ENCODE measurements at regions not wholly inside any gene's neighbourhood (a gene's known extent, or its start where the extent isn't known, plus 50 kb on each side); places are given as distances from the start of the nearest gene placed in this dataset.

GRCh38 chr6:99093456-99094190, 145.9 kb upstream of the FBXL4 start:
- intact Hi-C loops (cut with DNase I), result no loop called here
- peak in 39 of 42 donors; percentile 3 to 85 (median 41) for DNase-seq

DNA sequence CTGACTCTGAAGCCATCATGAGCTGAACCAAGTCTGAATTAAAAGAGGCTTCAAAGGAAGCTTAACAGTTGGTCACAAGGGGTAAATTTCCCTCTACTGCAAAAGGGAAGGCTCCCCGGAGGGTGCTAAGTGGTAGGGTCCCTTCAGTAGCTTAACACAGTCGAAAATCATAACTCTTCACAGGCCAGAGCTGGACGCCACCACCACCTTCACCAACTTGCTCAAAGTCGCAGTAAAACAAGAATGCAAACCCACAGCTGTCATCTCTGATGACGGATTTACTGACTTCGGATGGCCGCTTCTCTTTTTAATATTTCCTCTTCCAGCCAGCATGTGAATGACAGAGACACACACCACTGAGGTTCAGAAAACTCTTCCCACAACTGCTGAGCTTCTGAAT, 144.7 kb upstream of the FBXL4 start:
- intact Hi-C loops (cut with DNase I), result no loop called here
- no peak for DNase-seq

DNA sequence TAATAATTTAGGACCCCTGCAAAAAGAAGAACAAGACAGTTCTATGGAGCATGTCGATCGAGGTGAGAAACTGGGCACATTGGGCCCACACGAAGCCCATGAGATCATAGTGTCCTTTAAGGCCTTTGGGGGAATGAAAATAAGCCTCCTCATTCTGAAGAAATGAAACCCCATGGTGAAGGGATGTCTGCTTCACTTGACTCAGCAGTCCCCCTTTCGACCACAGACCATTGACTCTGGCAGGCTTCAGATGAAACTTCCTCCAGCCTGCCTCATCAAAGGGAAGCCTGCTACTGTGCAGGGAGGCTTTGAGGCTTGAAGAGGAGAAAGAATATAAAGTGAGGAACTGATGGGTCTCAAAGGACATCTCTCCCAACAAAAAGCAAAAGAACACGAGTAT, 144.2 kb upstream of the FBXL4 start:
- intact Hi-C loops (cut with DNase I), result no loop called here
- no peak for DNase-seq

DNA sequence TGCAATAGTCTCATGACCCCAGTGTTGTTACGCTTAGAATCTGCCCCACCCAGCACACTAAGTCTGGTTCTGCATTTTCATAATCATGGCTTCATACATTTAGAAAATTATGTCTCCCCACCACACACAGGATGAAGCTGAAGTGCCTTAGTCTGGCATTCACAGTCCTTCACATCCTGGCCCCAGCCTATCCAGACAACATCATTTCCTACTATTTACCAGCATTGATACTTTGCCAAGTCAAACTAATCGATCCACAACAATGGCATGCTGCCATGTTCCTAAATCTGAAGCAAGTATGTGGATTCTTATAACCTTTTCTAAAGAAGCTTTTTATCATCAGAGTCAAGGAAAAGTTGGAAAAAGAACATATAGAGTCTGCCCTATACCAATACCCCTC, 132.4 kb upstream of the FBXL4 start:
- DNase-seq, result no peak
- intact Hi-C loops (cut with DNase I), result no loop called here

- intact Hi-C loops (cut with DNase I), result no loop called here
- DNase-seq, result no peak
Measured at GRCh38 chr6:99079058-99079457, 131.3 kb upstream of the FBXL4 start.

DNA sequence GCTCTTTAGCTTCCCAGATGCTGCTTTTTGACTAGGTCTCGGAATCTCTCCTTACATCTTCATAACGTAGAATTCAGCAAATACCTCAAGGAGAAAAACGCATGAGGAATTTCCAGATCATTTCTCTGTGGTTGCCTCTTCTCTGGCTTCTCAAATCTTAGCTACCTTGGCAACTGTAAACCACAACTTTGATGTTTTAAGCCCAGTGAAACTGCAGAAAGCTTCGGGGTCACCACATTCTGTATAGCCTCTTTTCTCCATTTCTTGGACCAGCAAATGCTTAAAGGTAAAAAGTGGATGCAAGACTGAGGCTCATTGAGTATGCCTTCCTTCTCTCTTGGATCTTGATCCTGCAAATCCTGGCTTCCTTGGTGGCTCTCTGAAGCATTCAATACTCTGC, 125.5 kb upstream of the FBXL4 start:
- no peak for DNase-seq
- intact Hi-C loops (cut with DNase I), result no loop called here

GRCh38 chr6:99066044-99066443, 118.3 kb upstream of the FBXL4 start:
- no peak for DNase-seq
- intact Hi-C loops (cut with DNase I), result no loop called here

DNA sequence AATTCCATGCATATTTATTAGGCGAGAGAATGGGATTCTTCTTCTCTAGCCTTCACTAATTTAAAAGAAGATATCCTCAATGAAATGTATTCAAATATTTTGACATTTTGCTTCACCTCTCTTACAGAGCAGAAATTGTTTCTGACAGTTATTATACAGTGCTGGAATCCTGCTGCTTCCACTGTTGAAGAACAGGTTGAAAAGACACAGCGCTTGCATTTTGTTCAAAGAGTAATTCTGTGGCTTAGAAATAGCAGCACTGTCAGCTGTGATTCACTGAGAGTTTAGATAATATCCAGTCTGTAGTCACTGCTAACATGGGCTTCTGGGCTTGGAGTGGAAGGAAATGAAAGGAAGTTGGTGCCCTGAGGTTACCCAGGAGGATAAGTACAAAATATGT, 117.1 kb upstream of the FBXL4 start:
- DNase-seq, result peak in 4 of 42 donors; percentile 5 to 49 (median 16)
- intact Hi-C loops (cut with DNase I), result no loop called here

GRCh38 chr6:99036672-99037071, 88.9 kb upstream of the FBXL4 start:
- no peak for DNase-seq
- intact Hi-C loops (cut with DNase I), result no loop called here

DNA sequence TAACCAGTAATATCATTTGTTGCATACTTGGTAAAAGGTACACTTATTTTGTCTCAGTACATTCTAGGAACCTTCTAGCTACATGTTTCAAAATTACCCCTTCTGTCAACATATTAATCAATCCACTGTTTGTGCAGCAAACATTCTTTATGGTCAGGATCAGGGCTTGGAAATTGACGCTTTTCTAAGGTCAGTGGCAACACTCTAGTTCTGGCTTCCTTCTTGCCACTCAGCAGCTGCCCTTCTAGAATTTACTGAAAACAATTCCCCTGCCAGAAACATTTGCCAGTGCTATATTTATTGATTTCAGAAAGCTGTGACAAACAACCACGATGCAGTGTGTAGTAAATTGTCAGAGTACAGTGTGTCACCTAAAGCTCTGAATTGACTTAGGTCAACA, 84.7 kb upstream of the FBXL4 start:
- intact Hi-C loops (cut with DNase I), result no loop called here
- no peak for DNase-seq

GRCh38 chr6:99031957-99032356, 84.2 kb upstream of the FBXL4 start:
- intact Hi-C loops (cut with DNase I), result no loop called here
- no peak for DNase-seq

- DNase-seq, result no peak
- intact Hi-C loops (cut with DNase I), result no loop called here
Measured at GRCh38 chr6:99030915-99031314, 83.2 kb upstream of the FBXL4 start.

DNA sequence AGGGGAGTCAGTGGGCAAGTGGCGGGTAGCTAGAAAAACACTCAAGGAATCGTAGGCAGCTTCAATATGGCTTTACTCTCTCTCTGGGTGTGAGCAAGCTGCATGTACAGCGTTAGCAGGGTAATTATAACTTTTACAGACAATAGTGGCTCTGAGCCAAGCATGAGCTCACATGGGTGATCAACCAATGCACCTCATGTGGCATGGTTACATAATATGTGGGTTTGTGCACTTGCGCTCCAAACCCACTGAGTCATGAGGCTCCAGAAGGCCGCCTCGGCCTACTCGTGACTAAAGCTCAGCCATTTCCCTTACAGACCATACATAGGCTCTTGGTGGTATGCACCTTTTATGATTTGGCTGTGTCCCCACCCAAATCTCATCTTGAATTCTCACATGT, 78.4 kb upstream of the FBXL4 start:
- intact Hi-C loops (cut with DNase I), result no loop called here
- DNase-seq, result no peak

DNA sequence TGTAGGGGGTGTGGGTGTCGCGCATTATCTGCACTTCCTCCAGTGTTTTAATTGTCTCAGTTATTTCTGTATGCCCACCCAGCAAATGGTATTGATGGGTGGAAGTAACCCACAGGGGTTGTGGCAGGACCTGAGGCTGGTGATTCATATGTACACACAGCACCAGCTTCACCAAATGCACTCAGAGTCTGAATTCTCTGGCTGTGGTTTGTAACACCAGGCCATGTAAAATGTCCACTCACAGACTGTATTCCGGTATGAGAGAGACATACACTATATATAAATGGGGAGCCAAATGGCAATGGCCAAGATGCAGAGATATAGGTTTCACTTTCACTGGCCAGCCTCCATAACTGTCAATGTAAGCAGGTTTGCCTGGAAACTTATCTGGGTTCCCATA, 76.3 kb upstream of the FBXL4 start:
- intact Hi-C loops (cut with DNase I), result no loop called here
- DNase-seq, result no peak

- no peak for DNase-seq
Measured at GRCh38 chr6:99022039-99022609, 74.4 kb upstream of the FBXL4 start.

GRCh38 chr6:99019381-99019780, 71.6 kb upstream of the FBXL4 start:
- peak in 38 of 42 donors; percentile 5 to 82 (median 40) for DNase-seq
- intact Hi-C loops (cut with DNase I), result no loop called here

More at GRCh38 chr6:99022039-99022609, 74.4 kb upstream of the FBXL4 start:
- intact Hi-C loops (cut with DNase I), result no loop called here

- intact Hi-C loops (cut with DNase I), result no loop called here
- no peak for DNase-seq
Measured at GRCh38 chr6:99017150-99017549, 69.4 kb upstream of the FBXL4 start.

- no peak for DNase-seq
- intact Hi-C loops (cut with DNase I), result no loop called here
Measured at GRCh38 chr6:99016355-99016754, 68.6 kb upstream of the FBXL4 start.

DNA sequence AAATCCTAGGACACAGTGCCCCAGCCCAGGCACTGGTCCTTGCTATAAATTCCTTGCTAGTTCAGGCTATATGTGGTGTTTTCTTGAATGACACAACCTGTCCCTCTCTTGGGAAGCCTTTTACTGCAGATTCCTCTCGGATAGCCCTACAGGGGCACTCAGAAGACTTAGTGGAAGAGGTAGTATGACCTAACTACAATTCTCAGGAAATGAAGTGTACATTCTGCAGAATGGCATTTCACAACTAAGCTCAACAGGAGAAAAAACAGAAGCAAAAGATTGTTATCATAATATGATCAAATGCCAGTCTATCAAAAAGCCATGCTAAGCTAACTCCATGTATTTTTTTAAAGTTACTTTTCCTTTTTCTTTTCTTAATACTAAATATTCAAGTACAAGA, 66.3 kb upstream of the FBXL4 start:
- no peak for DNase-seq
- intact Hi-C loops (cut with DNase I), result no loop called here

- intact Hi-C loops (cut with DNase I), result no loop called here
- no peak for DNase-seq
Measured at GRCh38 chr6:99013661-99014060, 65.9 kb upstream of the FBXL4 start.

GRCh38 chr6:99013145-99013544, 65.4 kb upstream of the FBXL4 start:
- no peak for DNase-seq
- intact Hi-C loops (cut with DNase I), result no loop called here
